HK-2 (cell line): ENCODE measurements at regions not wholly inside any gene's neighbourhood (a gene's known extent, or its start where the extent isn't known, plus 50 kb on each side); places are given as distances from the start of the nearest gene placed in this dataset.
"Not testable (repeated sequence)": the region's sequence is repeated elsewhere in the genome, so short reads cannot be mapped to it uniquely, and the experiment has no call there.

Source experiments
- DNase-seq: peaks from one replicate; pipeline ENCODE4 v3.0.0-alpha.2; 2018; ENCODE audit not compliant: unreplicated experiment

DNA sequence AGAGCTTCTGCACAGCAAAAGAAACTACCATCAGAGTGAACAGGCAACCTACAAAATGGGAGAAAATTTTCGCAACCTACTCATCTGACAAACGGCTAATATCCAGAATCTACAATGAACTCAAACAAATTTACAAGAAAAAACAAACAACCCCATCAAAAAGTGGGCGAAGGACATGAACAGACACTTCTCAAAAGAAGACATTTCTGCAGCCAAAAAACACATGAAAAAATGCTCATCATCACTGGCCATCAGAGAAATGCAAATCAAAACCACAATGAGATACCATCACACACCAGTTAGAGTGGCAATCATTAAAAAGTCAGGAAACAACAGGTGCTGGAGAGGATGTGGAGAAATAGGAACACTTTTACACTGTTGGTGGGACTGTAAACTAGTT is 1439.7 kb downstream of the FSCB start:
- DNase-seq: not testable (repeated sequence)

- DNase-seq: no peak
These were observed 1449.4 kb downstream of the LRFN5 start for GRCh38 chr14:43056106-43056505.

DNA sequence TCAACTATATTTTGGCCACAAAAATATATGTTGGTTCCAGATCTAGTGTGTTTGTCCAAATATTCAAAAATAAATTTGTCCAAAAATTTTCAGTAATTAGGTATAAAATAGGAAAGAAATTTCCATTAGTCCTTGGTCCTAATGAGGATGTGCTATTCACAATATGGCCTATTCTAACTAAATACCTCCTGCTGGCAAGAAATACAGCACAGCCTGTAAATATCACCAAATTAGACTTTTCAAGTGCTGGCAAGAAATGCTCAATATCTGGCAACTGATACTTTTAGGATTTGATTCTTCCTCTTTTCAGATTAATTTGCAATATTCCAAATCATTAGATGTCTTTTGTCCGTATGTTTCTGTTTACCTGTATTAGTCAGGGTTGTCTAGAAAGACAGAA is 1446.2 kb downstream of the LRFN5 start:
- no peak for DNase-seq

DNA sequence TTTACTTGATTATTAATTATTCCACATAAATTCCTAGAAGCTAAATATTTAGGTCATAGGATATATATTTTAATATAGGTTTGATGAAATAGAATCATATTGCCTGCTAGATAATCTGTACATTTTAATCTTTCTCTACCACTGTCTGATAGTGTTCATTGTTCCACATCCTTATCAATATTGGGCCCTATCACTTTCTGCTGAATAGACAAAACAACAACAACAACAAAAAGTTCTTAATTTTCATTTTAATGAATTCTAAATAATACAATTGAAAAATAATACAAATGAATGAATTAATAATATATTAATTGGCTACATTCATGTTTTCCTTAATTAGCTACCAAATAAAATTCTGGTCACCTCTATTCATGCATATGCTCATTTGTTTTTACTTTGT is 1437.2 kb downstream of the LRFN5 start:
- no peak for DNase-seq

DNA sequence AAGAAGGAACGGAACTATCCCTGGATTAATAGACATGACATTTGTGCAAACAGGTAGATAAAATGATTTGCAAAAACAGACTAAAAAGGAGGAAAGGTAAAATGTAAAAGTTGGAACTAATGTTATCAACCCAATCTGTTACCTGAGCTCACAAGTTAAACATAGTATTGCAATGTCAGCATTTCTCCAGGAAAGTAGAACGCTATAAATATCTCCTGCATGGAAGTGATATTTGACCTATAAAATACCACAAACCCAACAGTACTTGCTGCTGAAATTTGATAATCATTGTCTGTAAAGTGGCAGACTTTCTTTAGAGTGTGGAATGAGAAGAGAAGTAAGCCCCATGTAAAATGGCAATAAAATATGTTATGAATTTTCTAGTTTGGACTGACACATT is 1435.7 kb downstream of the LRFN5 start:
- DNase-seq: no peak

- DNase-seq: no peak
These were observed 1435.3 kb downstream of the LRFN5 start for GRCh38 chr14:43041976-43042375.

GRCh38 chr14:43041207-43041606 is 1434.5 kb downstream of the LRFN5 start:
- DNase-seq: no peak

- DNase-seq: no peak
These were observed 1433.2 kb downstream of the LRFN5 start for GRCh38 chr14:43039881-43040280.

GRCh38 chr14:43031598-43031997 is 1424.9 kb downstream of the LRFN5 start:
- DNase-seq: no peak

DNA sequence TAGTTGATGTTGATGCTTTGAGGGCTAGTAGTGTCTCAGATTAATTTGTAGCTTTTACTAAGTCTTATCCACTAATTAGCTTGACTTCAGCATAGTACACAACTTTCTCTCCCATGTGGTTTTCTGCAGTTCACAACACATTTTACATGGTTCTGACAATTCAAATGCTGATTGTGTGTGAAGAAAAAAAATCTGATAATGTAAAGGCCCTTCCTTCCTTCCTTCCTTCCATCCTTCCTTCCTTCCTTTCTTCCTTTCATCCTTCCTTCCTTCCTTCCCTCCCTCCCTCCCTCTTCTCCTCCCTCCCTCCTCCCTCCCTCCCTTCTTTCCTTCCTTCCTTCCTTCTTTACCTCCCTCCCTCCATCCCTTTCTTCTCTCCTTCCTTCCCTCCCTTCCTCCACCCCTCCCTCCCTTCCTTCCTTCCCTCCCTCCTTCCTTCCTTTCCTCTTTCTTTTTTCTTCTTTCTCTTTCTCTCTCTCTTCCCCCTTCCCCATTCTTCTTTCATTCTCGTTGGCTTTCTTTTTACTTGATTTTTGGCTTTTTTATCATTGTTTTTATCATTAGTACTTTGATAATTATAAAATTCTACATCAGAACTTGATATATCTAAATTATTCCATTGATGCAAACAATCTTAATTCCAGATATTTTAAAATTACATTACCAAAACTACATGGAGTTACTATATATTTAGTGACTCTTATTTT is 1415.6 kb downstream of the LRFN5 start:
- DNase-seq: no peak

DNA sequence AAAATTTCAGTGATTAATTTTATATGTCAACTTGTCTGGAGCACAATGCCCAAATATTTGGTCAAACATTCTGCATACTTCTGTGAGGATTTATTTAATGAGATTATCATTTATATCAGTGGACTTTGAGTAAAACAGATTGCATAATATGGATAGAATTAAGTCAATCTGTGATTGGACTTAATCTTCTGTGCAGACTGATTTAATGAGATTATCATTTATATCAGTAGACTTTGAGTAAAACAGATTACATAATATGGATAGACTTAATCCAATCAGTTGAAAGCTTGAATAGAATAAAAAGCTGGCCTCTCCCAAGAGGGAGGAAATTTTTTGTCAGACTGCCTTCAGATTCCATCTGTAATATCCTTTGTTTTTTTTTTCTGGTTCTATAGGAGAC is 1413.2 kb downstream of the LRFN5 start:
- DNase-seq: no peak

- no peak for DNase-seq
These were observed 1407.7 kb downstream of the LRFN5 start for GRCh38 chr14:43014338-43014737.

GRCh38 chr14:43012817-43013216 is 1406.1 kb downstream of the LRFN5 start:
- no peak for DNase-seq

DNA sequence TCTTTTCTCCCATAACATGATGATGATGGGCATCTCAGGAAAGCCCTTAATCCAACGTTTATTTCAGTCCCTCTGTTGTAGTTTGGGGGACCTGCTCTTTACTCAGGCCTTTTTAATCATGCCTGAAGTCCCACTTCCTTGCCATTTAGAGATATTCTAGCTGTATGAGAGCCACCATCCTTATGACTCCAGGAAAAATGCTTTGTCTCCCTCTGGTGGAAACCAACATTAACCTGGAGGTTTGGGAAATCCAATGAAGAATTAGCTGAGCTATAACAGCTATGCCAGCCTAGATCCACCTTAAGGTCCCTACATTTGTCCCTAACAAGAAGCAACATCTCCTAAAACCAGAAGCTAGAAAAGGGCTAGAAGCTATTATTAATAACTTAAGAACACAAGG is 1399.1 kb downstream of the LRFN5 start:
- DNase-seq: no peak

GRCh38 chr14:43003845-43004244 is 1397.2 kb downstream of the LRFN5 start:
- no peak for DNase-seq

GRCh38 chr14:43001731-43002130 is 1395.1 kb downstream of the LRFN5 start:
- no peak for DNase-seq

- no peak for DNase-seq
These were observed 1387.5 kb downstream of the LRFN5 start for GRCh38 chr14:42994051-42994736.

GRCh38 chr14:42992930-42993329 is 1386.3 kb downstream of the LRFN5 start:
- no peak for DNase-seq

DNA sequence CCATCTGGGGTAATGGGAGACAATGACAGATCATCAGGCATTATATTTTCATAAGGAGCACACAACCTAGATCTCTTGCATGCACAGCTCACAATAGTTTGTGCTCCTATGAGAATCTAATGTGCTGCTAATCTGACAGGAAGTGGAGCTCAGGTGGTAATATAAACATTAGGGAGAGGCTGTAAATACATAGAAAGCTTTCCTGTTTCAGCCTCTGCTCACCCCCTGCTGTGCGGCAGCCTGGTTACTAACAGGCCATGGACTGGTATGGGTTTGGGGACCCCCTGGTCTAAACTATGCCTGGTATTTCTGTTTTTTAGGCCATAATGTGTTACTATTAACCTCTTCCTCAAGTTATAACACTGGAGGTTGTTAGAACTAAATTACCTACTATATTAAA is 1373.7 kb downstream of the LRFN5 start:
- DNase-seq: no peak

DNA sequence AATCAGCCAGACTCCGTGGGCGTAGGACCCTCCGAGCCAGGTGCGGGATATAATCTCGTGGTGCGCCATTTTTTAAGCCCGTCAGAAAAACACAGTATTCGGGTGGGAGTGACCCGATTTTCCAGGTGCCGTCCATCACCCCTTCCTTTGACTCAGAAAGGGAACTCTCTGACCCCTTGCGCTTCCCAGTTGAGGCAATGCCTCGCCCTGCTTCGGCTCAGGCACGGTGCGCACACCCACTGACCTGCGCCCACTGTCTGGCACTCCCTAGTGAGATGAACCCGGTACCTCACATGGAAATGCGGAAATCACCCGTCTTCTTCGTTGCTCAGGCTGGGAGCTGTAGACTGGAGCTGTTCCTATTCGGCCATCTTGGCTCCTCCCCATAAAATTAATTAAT is 1366.5 kb downstream of the LRFN5 start:
- not testable (repeated sequence) for DNase-seq

DNA sequence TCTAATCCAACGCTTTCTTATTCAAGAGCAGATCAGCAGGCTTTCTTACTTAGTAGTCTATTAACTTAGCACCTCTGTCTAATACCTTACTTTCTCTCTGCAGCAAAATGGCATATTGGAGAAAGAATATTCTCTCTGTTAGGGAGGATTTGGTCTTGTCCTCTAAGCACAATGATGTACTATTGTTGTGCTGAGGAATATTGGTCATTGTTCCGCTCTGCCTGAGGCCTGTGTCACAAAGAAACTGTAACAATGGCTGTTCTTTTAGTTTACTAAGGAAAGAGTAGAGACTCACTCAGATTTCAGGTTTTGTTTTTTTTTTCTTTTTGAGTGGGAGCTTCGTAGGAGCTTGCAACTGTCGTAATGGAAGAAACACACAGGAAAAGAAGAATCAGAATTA is 1358.8 kb downstream of the LRFN5 start:
- no peak for DNase-seq

GRCh38 chr14:42961509-42961908 is 1354.8 kb downstream of the LRFN5 start:
- DNase-seq: no peak

DNA sequence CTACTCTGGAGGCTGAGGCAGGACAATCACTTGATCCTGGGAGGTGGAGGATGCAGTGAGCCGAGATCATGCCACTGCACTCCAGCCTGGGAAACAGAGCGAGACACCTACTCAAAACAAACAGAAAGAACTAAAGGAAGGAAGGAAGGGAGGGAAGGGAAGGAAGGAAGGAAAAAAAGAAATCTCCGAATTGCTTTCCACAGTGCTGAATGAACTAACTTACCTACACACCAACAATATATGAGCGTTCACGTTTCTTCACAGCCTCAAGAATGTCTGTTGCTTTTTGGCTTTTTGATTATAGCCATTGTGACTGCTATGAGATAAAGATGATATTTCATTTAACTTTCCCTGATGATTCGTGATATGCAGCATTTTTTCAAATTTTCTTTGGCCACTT is 1343.7 kb downstream of the LRFN5 start:
- DNase-seq: no peak

DNA sequence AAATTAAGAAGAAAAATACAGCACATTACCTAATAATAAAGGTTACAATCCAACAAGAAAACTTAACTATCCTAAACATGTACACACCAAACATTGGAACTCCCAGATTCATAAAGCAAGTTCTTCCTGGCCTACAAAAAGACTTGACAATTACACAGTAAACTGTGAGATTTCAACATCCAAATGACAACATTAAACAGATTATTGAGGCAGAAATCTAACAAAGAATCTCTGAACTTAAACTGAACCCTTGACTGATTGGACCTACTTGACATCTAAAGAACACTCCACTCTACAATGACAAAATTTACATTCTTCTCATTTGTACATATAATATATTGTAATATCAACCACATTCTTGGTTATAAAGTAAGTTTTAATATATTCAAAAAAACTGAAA is 1341.3 kb downstream of the LRFN5 start:
- no peak for DNase-seq
